HG03571 (cell line): ENCODE measurements at regions not wholly inside any gene's neighbourhood (a gene's known extent, or its start where the extent isn't known, plus 50 kb on each side); places are given as distances from the start of the nearest gene placed in this dataset.

Experiments
- ATAC-seq: cut with Tn5 transposase; IDR thresholded peaks from one replicate; pipeline ENCODE4 v1.9.1; 2021; ENCODE audit not compliant: unreplicated experiment

- ATAC-seq, result no peak
Observed at GRCh38 chr16:17524656-17525055, 53.9 kb upstream of the XYLT1 start.

GRCh38 chr16:17520561-17520960 is 49.8 kb upstream of the XYLT1 start:
- no peak for ATAC-seq
